Activated B cell treated with CpG ODN at 0.5 μM for 24 hours (primary cell): ENCODE measurements at regions not wholly inside any gene's neighbourhood (a gene's known extent, or its start where the extent isn't known, plus 50 kb on each side); places are given as distances from the start of the nearest gene placed in this dataset.

Experiments
- ATAC-seq: fragments of 200-7000 bp; cut with Tn5 transposase; one replicate; pipeline ENCODE4 v1.10.0; 2021; ENCODE audit warnings: low read depth, mild to moderate bottlenecking, moderate library complexity
- CTCF ChIA-PET: fragments of 350-600 bp; sonication (Branson Sonifier 250); formaldehyde crosslinking; loops from one replicate; lab custom pipeline; 2021; ENCODE audit warnings: antibody characterized with exemption; lab: Charles Lee
- POLR2A ChIA-PET: fragments of 350-600 bp; sonication (Branson Sonifier 250); formaldehyde crosslinking; loops from one replicate; lab custom pipeline; 2021; ENCODE audit warnings: antibody characterized with exemption; lab: Charles Lee
- DNase-seq: peaks from one replicate; pipeline ENCODE4 v3.0.0; 2022
- H3K27ac Mint-ChIP-seq: one replicate; pipeline ENCODE4 v1.8.0; 2020; ENCODE audit warnings: mixed read lengths
- H3K27me3 Mint-ChIP-seq: one replicate; pipeline ENCODE4 v1.8.0; 2021; ENCODE audit warnings: mixed read lengths
- H3K36me3 Mint-ChIP-seq: one replicate; pipeline ENCODE4 v1.8.0; 2021; ENCODE audit warnings: low read depth, mixed read lengths
- H3K4me1 Mint-ChIP-seq: one replicate; pipeline ENCODE4 v1.8.0; 2021; ENCODE audit warnings: mixed read lengths
- H3K4me3 Mint-ChIP-seq: one replicate; pipeline ENCODE4 v1.8.0; 2020; ENCODE audit warnings: mild to moderate bottlenecking, mixed read lengths
- H3K9me3 Mint-ChIP-seq: one replicate; pipeline ENCODE4 v1.8.0; 2020; ENCODE audit warnings: mixed read lengths
- CTCF ChIP-seq: fragments of 200-600 bp; IDR thresholded peaks from one replicate; pipeline ENCODE4 v1.8.0; 2022; ENCODE audit warnings: antibody characterized with exemption, mild to moderate bottlenecking
- intact Hi-C: fragments of 100-400 bp; cut with micrococcal nuclease; formaldehyde crosslinking; loops from one replicate; pipeline ENCODE4 v1.15.1; 2024

GRCh38 chr5:166102947-166103346 lies 2188.5 kb upstream of the WWC1 start:
- ChIA-PET CTCF (no interaction called here), POLR2A (no interaction called here)
- H3K36me3 Mint-ChIP-seq = no peaks in the 10 kb centered on the region
- H3K27me3 Mint-ChIP-seq = no peaks in the 10 kb centered on the region
- DNase-seq = no peak
- no peaks in the 10 kb centered on the region for H3K4me1 Mint-ChIP-seq
- peaks cover 10% of the 10 kb centered on the region for H3K9me3 Mint-ChIP-seq
- no peak for TF ChIP-seq CTCF
- intact Hi-C loops = no loop called here
- H3K27ac Mint-ChIP-seq = no peak overlapping the region
- ATAC-seq = no peak
- H3K4me3 Mint-ChIP-seq = no peak overlapping the region

DNA sequence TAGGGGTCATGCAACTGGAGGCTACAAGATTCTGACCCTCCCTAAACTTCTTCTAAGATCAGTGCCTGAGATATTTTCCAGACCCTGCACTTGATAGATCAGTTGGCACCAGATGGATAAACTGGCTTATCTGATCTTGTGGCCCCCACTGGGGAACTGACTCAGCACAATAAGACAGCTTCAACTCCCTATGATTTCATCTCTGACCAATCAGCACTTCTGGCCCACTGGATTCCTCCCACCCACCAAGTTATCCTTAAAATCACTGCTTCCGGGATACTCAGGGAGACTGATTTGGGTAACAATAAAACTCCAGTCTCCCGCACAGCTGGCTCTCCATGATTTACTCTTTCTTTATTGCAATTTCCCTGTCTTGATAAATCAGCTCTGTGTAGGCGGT lies 2180.4 kb upstream of the WWC1 start:
- Mint-ChIP-seq H3K9me3 (peaks cover 4% of the 10 kb centered on the region), H3K27ac (no peak overlapping the region), H3K4me3 (no peak overlapping the region), H3K36me3 (no peaks in the 10 kb centered on the region), H3K27me3 (no peaks in the 10 kb centered on the region), H3K4me1 (no peaks in the 10 kb centered on the region)
- intact Hi-C loops = no loop called here
- TF ChIP-seq CTCF = no peak
- DNase-seq (no peak), ATAC-seq (no peak)
- CTCF ChIA-PET = no interaction called here
- POLR2A ChIA-PET = no interaction called here

DNA sequence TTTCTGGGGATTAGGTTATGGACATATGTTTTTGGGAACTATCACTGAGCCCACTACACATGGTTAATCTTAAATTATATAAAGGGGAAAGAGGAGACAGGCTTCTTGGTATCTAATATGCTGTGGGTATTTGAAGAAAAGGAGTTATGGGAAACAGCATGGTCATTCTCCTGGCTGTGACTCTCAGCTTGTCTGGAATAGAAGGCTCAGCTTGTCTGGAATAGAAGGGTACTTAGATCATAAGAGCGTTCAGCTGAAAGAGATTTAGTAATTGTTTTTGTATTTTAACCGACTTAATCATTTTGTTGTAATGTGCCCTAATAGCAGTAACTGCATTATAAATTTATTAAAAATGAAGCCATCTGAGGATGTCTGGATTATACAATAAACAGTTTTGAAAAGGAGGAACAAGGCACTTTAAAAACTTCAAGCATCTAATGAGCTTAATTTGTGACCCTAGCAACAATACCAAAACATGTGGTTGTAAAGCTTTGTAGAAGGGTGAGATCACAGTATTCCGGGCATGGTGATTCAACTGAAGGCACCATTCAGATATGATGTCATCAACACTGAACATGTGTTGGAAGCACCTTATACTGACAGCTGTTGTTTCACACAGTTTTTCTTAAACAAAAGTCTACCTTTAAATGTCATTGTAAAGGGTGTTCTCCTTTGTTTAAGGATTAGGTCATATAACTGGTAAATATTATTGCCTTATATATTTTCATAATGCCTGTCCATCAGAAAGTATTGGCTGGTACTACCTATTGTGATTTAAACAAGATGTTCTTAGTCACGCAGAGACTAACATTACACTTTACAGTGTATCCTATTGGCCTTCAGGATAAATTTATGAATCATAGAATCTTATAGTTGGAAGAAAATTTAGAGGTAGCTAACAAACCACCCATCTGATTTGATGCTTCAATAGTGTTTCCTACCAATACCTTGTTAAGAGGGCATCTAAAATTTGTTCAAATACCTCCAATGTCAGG lies 2174.1 kb upstream of the WWC1 start:
- ChIA-PET CTCF (no interaction called here), POLR2A (no interaction called here)
- intact Hi-C loops = no loop called here
- Mint-ChIP-seq H3K27me3 (no peaks in the 10 kb centered on the region), H3K27ac (no peak overlapping the region), H3K4me3 (no peak overlapping the region), H3K36me3 (no peaks in the 10 kb centered on the region), H3K9me3 (peaks cover 8% of the 10 kb centered on the region), H3K4me1 (no peaks in the 10 kb centered on the region)
- no peak for TF ChIP-seq CTCF
- ATAC-seq (no peak), DNase-seq (no peak)

DNA sequence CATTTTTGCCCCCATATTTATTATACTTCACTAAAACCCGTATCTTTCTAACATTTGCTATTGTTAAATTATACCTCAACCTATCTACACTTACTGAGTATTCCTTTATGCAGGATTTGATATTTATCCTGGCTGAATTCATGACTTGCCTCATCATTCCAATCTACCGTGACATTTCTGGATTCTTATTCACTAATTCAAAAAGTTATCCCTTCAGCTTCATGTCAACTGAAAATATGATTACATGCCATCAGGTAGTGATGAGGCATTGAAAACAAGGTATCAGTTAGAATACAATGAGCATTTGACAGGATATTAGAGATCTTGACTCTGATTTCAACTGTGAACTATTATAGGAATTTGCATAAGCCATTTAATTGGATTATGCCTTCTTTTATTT lies 2171.9 kb upstream of the WWC1 start:
- ChIA-PET CTCF (no interaction called here), POLR2A (no interaction called here)
- no peak for TF ChIP-seq CTCF
- no peak overlapping the region for H3K4me3 Mint-ChIP-seq
- DNase-seq (no peak), ATAC-seq (no peak)
- H3K36me3 Mint-ChIP-seq = no peaks in the 10 kb centered on the region
- H3K4me1 Mint-ChIP-seq = no peaks in the 10 kb centered on the region
- no peaks in the 10 kb centered on the region for H3K27me3 Mint-ChIP-seq
- peaks cover 8% of the 10 kb centered on the region for H3K9me3 Mint-ChIP-seq
- no peak overlapping the region for H3K27ac Mint-ChIP-seq
- intact Hi-C loops = no loop called here

DNA sequence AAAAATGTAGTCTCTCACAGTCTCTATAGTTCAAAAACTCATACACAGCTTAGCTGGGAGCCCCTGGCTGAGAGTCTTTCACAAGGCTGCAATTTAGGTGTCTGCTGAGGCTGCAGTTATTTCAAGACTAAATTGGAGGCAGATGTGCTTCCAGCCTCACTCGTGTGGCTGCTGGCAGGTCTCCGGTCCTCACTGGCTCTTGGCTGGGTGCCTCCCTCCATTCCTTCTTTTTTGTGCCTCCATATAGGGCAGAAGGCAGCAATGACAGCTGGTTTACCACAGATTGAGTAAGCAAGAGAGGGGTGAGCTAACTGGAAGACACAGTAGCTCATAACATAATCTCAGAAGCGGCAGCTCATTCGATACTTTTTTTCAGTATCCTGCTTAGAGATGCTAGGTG lies 2167.7 kb upstream of the WWC1 start:
- Mint-ChIP-seq H3K4me1 (no peaks in the 10 kb centered on the region), H3K9me3 (peaks cover 8% of the 10 kb centered on the region), H3K4me3 (no peak overlapping the region), H3K27me3 (no peaks in the 10 kb centered on the region), H3K36me3 (no peaks in the 10 kb centered on the region), H3K27ac (no peak overlapping the region)
- DNase-seq (no peak), ATAC-seq (no peak)
- ChIA-PET CTCF (no interaction called here), POLR2A (no interaction called here)
- intact Hi-C loops = no loop called here
- TF ChIP-seq CTCF = no peak
